WTC11 (cell line): ENCODE measurements at regions not wholly inside any gene's neighbourhood (a gene's known extent, or its start where the extent isn't known, plus 50 kb on each side); places are given as distances from the start of the nearest gene placed in this dataset.

Source experiments
- ATAC-seq: fragments of 200-7000 bp; cut with Tn5 transposase; 2 replicates; pipeline ENCODE4 v1.10.0; 2021; ENCODE audit warnings: mild to moderate bottlenecking, moderate library complexity
- CTCF ChIA-PET: fragments of 300-600 bp; sonication (Branson Sonifier 250); formaldehyde crosslinking; loops from one replicate; lab custom pipeline; 2021; ENCODE audit warnings: antibody characterized with exemption; lab: Charles Lee
- POLR2A ChIA-PET: fragments of 350-600 bp; sonication (Branson Sonifier 250); formaldehyde crosslinking; loops from one replicate; lab custom pipeline; 2021; ENCODE audit warnings: antibody characterized with exemption; lab: Charles Lee
- DNase-seq: peaks from one replicate; pipeline ENCODE4 v3.0.0; 2021; ENCODE audit warnings: low spot score
- H3K27ac Mint-ChIP-seq: 2 replicates; pipeline ENCODE4 v1.8.0; 2021; ENCODE audit warnings: mixed read lengths
- H3K27me3 Mint-ChIP-seq: 2 replicates; pipeline ENCODE4 v1.8.0; 2021; ENCODE audit warnings: low read depth, mild to moderate bottlenecking, moderate library complexity, mixed read lengths
- H3K36me3 Mint-ChIP-seq: 2 replicates; pipeline ENCODE4 v1.8.0; 2021; ENCODE audit warnings: mixed read lengths
- H3K4me1 Mint-ChIP-seq: 2 replicates; pipeline ENCODE4 v1.8.0; 2022; ENCODE audit warnings: mixed read lengths
- H3K4me3 Mint-ChIP-seq: 2 replicates; pipeline ENCODE4 v1.8.0; 2021; ENCODE audit warnings: mild to moderate bottlenecking, moderate library complexity, mixed read lengths
- H3K9me3 Mint-ChIP-seq: 2 replicates; pipeline ENCODE4 v1.8.0; 2021; ENCODE audit warnings: mixed read lengths
- ELF4 ChIP-seq: sonication (generic); formaldehyde crosslinking; IDR thresholded peaks from 2 replicates; pipeline ENCODE4 v1.8.1; 2022; ENCODE audit warnings: low read depth, mild to moderate bottlenecking, moderate library complexity, missing genetic modification reagents
- EMX1 ChIP-seq: fragments of 250-450 bp; sonication (Bioruptor Pico); IDR thresholded peaks from 2 replicates; pipeline ENCODE4 v1.8.0; 2021; ENCODE audit warnings: mild to moderate bottlenecking
- ETV6 ChIP-seq: sonication (generic); formaldehyde crosslinking; IDR thresholded peaks from 2 replicates; pipeline ENCODE4 v1.8.1; 2022; ENCODE audit warnings: mild to moderate bottlenecking, missing genetic modification reagents
- FOXP1 ChIP-seq: sonication (generic); formaldehyde crosslinking; IDR thresholded peaks from 2 replicates; pipeline ENCODE4 v1.8.0; 2022; ENCODE audit warnings: missing genetic modification reagents, mild to moderate bottlenecking, moderate library complexity, borderline replicate concordance
- KAT7 ChIP-seq: sonication (generic); formaldehyde crosslinking; IDR thresholded peaks from 2 replicates; pipeline ENCODE4 v1.8.1; 2023; ENCODE audit warnings: missing genetic modification reagents, mild to moderate bottlenecking, borderline replicate concordance
- TEAD1 ChIP-seq: sonication (generic); formaldehyde crosslinking; IDR thresholded peaks from 2 replicates; pipeline ENCODE4 v1.8.0; 2022; ENCODE audit warnings: mild to moderate bottlenecking, missing genetic modification reagents
- ZNF423 ChIP-seq: fragments of 250-450 bp; sonication (Bioruptor Pico); IDR thresholded peaks from 2 replicates; pipeline ENCODE4 v2.1.2; 2022; ENCODE audit warnings: mild to moderate bottlenecking, moderate library complexity
- TF ChIP-seq, protein P1 (sequence below): sonication (generic); formaldehyde crosslinking; IDR thresholded peaks from 2 replicates; pipeline ENCODE4 v1.8.1; 2023; ENCODE audit warnings: mild to moderate bottlenecking, missing genetic modification reagents, moderate library complexity
- TF ChIP-seq, protein P2 (sequence below): sonication (generic); formaldehyde crosslinking; IDR thresholded peaks from 2 replicates; pipeline ENCODE4 v1.8.0; 2022; ENCODE audit warnings: mild to moderate bottlenecking, missing genetic modification reagents
- TF ChIP-seq, protein P3 (sequence below): fragments of 250-450 bp; sonication (Bioruptor Pico); IDR thresholded peaks from 2 replicates; pipeline ENCODE4 v1.9.0; 2021; ENCODE audit warnings: mild to moderate bottlenecking, borderline replicate concordance
- TF ChIP-seq, protein P4 (sequence below): fragments of 250-450 bp; sonication (Bioruptor Pico); IDR thresholded peaks from 2 replicates; pipeline ENCODE4 v1.9.0; 2021; ENCODE audit warnings: mild to moderate bottlenecking
- TF ChIP-seq, protein P5 (sequence below): sonication (generic); formaldehyde crosslinking; IDR thresholded peaks from 2 replicates; pipeline ENCODE4 v1.8.1; 2023; ENCODE audit warnings: mild to moderate bottlenecking, missing genetic modification reagents
- TF ChIP-seq, protein P6 (sequence below): fragments of 200-600 bp; IDR thresholded peaks from 2 replicates; pipeline ENCODE4 v1.8.0; 2022; ENCODE audit warnings: antibody characterized with exemption
- TF ChIP-seq, protein P7 (sequence below): sonication (generic); formaldehyde crosslinking; IDR thresholded peaks from 2 replicates; pipeline ENCODE4 v1.8.1; 2022; ENCODE audit warnings: low read depth, mild to moderate bottlenecking, moderate library complexity, missing genetic modification reagents, borderline replicate concordance
- TF ChIP-seq, protein P8 (sequence below): sonication (generic); formaldehyde crosslinking; conservative IDR thresholded peaks from 2 replicates; pipeline ENCODE4 v1.8.1; 2023; ENCODE audit warnings: mild to moderate bottlenecking, low read depth, missing genetic modification reagents, moderate library complexity

DNA sequence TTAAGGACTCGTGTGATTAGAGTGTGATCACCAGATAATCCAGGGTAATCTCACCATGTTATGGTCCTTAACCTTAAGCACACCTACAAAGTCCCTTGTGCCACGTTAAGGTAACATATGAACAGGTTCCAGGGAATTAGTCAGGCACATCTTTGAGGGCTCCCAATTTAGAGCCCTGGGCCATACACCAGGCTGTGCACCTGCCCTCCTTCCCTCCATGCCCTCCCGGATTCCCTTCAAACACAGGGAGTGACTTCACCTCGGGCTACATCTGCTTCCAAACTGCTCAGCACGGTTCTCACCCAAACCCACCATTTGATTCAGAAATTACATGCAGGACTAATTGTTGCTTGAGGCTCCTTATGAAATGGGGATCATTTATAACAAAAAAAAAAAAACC, 93.9 kb upstream of the HABP2 start:
- no peak for TF ChIP-seq EMX1 (CRISPR knock-in tag)
- H3K27ac Mint-ChIP-seq: no peak overlapping the region
- peaks cover 10% of the 10 kb centered on the region for H3K9me3 Mint-ChIP-seq
- ChIA-PET POLR2A (no interaction called here), CTCF (interaction anchor here (0.6 to 1.2 kb wide), 3 partner anchors 16 to 105 kb away, joined by 3 to 5 read pairs (median 3); no protein-coding TSS in a partner anchor)
- DNase-seq: no peak
- H3K36me3 Mint-ChIP-seq: no peaks in the 10 kb centered on the region
- no peaks in the 10 kb centered on the region; the same call in none of the 2 replicates for H3K27me3 Mint-ChIP-seq
- ATAC-seq: no peak
- peaks cover 4% of the 10 kb centered on the region for H3K4me1 Mint-ChIP-seq
- H3K4me3 Mint-ChIP-seq: no peak overlapping the region

DNA sequence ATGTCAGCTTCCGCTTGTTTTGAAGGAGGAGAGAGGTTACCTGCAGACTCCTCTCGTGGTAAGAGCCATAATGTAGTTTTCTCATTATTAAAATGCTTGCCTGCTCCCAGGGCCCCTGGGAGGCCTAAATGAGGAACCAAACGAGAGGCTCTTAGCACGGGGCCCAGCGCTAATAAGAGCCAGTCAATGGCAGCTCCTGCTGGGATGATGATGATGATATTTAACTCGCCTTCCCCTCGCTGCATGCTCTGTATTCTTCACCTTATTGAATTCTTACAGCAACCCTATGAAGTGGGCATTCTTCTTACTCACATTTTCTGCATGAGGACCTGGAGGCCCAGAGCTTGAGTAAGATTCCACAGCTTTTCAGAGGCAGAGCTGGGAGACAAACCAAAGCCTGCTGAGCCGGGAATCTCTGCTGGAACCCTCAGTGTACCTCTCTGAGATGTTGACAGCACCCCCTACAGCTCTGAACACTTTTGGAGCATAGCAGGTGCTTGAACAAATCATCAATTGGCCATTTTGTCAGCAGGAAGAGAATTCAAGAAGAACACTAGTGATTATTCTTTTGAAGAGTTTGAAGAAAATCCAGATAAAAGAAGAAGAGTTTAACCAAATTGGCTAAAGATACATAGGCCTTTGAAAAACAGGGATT, 93.1 kb upstream of the HABP2 start:
- ATAC-seq (peak; percentile 51), DNase-seq (no peak)
- no peak overlapping the region for H3K4me3 Mint-ChIP-seq
- ChIA-PET POLR2A (no interaction called here), CTCF (interaction anchor here (0.6 to 1.2 kb wide), 4 partner anchors 17 to 104 kb away, joined by 3 to 5 read pairs (median 3); no protein-coding TSS in a partner anchor)
- H3K27me3 Mint-ChIP-seq: no peaks in the 10 kb centered on the region; the same call in 1 of the 2 replicates
- H3K9me3 Mint-ChIP-seq: peaks cover 10% of the 10 kb centered on the region
- H3K27ac Mint-ChIP-seq: no peak overlapping the region
- H3K4me1 Mint-ChIP-seq: peaks cover 4% of the 10 kb centered on the region
- H3K36me3 Mint-ChIP-seq: no peaks in the 10 kb centered on the region
- TF ChIP-seq, protein P1, sequence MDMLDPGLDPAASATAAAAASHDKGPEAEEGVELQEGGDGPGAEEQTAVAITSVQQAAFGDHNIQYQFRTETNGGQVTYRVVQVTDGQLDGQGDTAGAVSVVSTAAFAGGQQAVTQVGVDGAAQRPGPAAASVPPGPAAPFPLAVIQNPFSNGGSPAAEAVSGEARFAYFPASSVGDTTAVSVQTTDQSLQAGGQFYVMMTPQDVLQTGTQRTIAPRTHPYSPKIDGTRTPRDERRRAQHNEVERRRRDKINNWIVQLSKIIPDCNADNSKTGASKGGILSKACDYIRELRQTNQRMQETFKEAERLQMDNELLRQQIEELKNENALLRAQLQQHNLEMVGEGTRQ (CRISPR knock-in tag): no peak
- TF ChIP-seq ELF4 (no peak), KAT7 (CRISPR knock-in tag) (no peak), ETV6 (CRISPR knock-in tag) (no peak), FOXP1 (no peak), ZNF423 (no peak), TEAD1 (CRISPR knock-in tag) (no peak)
- TF ChIP-seq, protein P2, sequence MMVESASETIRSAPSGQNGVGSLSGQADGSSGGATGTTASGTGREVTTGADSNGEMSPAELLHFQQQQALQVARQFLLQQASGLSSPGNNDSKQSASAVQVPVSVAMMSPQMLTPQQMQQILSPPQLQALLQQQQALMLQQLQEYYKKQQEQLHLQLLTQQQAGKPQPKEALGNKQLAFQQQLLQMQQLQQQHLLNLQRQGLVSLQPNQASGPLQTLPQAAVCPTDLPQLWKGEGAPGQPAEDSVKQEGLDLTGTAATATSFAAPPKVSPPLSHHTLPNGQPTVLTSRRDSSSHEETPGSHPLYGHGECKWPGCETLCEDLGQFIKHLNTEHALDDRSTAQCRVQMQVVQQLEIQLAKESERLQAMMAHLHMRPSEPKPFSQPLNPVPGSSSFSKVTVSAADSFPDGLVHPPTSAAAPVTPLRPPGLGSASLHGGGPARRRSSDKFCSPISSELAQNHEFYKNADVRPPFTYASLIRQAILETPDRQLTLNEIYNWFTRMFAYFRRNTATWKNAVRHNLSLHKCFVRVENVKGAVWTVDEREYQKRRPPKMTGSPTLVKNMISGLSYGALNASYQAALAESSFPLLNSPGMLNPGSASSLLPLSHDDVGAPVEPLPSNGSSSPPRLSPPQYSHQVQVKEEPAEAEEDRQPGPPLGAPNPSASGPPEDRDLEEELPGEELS (CRISPR knock-in tag): no peak
- TF ChIP-seq, protein P3, sequence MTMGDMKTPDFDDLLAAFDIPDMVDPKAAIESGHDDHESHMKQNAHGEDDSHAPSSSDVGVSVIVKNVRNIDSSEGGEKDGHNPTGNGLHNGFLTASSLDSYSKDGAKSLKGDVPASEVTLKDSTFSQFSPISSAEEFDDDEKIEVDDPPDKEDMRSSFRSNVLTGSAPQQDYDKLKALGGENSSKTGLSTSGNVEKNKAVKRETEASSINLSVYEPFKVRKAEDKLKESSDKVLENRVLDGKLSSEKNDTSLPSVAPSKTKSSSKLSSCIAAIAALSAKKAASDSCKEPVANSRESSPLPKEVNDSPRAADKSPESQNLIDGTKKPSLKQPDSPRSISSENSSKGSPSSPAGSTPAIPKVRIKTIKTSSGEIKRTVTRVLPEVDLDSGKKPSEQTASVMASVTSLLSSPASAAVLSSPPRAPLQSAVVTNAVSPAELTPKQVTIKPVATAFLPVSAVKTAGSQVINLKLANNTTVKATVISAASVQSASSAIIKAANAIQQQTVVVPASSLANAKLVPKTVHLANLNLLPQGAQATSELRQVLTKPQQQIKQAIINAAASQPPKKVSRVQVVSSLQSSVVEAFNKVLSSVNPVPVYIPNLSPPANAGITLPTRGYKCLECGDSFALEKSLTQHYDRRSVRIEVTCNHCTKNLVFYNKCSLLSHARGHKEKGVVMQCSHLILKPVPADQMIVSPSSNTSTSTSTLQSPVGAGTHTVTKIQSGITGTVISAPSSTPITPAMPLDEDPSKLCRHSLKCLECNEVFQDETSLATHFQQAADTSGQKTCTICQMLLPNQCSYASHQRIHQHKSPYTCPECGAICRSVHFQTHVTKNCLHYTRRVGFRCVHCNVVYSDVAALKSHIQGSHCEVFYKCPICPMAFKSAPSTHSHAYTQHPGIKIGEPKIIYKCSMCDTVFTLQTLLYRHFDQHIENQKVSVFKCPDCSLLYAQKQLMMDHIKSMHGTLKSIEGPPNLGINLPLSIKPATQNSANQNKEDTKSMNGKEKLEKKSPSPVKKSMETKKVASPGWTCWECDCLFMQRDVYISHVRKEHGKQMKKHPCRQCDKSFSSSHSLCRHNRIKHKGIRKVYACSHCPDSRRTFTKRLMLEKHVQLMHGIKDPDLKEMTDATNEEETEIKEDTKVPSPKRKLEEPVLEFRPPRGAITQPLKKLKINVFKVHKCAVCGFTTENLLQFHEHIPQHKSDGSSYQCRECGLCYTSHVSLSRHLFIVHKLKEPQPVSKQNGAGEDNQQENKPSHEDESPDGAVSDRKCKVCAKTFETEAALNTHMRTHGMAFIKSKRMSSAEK (CRISPR knock-in tag): no peak
- TF ChIP-seq, protein P4, sequence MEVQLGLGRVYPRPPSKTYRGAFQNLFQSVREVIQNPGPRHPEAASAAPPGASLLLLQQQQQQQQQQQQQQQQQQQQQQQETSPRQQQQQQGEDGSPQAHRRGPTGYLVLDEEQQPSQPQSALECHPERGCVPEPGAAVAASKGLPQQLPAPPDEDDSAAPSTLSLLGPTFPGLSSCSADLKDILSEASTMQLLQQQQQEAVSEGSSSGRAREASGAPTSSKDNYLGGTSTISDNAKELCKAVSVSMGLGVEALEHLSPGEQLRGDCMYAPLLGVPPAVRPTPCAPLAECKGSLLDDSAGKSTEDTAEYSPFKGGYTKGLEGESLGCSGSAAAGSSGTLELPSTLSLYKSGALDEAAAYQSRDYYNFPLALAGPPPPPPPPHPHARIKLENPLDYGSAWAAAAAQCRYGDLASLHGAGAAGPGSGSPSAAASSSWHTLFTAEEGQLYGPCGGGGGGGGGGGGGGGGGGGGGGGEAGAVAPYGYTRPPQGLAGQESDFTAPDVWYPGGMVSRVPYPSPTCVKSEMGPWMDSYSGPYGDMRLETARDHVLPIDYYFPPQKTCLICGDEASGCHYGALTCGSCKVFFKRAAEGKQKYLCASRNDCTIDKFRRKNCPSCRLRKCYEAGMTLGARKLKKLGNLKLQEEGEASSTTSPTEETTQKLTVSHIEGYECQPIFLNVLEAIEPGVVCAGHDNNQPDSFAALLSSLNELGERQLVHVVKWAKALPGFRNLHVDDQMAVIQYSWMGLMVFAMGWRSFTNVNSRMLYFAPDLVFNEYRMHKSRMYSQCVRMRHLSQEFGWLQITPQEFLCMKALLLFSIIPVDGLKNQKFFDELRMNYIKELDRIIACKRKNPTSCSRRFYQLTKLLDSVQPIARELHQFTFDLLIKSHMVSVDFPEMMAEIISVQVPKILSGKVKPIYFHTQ (CRISPR knock-in tag): no peak
- TF ChIP-seq, protein P5, sequence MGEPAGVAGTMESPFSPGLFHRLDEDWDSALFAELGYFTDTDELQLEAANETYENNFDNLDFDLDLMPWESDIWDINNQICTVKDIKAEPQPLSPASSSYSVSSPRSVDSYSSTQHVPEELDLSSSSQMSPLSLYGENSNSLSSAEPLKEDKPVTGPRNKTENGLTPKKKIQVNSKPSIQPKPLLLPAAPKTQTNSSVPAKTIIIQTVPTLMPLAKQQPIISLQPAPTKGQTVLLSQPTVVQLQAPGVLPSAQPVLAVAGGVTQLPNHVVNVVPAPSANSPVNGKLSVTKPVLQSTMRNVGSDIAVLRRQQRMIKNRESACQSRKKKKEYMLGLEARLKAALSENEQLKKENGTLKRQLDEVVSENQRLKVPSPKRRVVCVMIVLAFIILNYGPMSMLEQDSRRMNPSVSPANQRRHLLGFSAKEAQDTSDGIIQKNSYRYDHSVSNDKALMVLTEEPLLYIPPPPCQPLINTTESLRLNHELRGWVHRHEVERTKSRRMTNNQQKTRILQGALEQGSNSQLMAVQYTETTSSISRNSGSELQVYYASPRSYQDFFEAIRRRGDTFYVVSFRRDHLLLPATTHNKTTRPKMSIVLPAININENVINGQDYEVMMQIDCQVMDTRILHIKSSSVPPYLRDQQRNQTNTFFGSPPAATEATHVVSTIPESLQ (CRISPR knock-in tag): no peak
- TF ChIP-seq, protein P6, sequence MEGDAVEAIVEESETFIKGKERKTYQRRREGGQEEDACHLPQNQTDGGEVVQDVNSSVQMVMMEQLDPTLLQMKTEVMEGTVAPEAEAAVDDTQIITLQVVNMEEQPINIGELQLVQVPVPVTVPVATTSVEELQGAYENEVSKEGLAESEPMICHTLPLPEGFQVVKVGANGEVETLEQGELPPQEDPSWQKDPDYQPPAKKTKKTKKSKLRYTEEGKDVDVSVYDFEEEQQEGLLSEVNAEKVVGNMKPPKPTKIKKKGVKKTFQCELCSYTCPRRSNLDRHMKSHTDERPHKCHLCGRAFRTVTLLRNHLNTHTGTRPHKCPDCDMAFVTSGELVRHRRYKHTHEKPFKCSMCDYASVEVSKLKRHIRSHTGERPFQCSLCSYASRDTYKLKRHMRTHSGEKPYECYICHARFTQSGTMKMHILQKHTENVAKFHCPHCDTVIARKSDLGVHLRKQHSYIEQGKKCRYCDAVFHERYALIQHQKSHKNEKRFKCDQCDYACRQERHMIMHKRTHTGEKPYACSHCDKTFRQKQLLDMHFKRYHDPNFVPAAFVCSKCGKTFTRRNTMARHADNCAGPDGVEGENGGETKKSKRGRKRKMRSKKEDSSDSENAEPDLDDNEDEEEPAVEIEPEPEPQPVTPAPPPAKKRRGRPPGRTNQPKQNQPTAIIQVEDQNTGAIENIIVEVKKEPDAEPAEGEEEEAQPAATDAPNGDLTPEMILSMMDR: no peak
- TF ChIP-seq, protein P7, sequence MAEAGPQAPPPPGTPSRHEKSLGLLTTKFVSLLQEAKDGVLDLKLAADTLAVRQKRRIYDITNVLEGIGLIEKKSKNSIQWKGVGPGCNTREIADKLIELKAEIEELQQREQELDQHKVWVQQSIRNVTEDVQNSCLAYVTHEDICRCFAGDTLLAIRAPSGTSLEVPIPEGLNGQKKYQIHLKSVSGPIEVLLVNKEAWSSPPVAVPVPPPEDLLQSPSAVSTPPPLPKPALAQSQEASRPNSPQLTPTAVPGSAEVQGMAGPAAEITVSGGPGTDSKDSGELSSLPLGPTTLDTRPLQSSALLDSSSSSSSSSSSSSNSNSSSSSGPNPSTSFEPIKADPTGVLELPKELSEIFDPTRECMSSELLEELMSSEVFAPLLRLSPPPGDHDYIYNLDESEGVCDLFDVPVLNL (CRISPR knock-in tag): no peak
- TF ChIP-seq, protein P8, sequence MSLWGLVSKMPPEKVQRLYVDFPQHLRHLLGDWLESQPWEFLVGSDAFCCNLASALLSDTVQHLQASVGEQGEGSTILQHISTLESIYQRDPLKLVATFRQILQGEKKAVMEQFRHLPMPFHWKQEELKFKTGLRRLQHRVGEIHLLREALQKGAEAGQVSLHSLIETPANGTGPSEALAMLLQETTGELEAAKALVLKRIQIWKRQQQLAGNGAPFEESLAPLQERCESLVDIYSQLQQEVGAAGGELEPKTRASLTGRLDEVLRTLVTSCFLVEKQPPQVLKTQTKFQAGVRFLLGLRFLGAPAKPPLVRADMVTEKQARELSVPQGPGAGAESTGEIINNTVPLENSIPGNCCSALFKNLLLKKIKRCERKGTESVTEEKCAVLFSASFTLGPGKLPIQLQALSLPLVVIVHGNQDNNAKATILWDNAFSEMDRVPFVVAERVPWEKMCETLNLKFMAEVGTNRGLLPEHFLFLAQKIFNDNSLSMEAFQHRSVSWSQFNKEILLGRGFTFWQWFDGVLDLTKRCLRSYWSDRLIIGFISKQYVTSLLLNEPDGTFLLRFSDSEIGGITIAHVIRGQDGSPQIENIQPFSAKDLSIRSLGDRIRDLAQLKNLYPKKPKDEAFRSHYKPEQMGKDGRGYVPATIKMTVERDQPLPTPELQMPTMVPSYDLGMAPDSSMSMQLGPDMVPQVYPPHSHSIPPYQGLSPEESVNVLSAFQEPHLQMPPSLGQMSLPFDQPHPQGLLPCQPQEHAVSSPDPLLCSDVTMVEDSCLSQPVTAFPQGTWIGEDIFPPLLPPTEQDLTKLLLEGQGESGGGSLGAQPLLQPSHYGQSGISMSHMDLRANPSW: no peak
